HEK293T (cell line): ENCODE measurements at regions not wholly inside any gene's neighbourhood (a gene's known extent, or its start where the extent isn't known, plus 50 kb on each side); places are given as distances from the start of the nearest gene placed in this dataset.

Experiments
- CTCF ChIA-PET: fragments of 350-600 bp; formaldehyde crosslinking; extraction: SDS; loops from one replicate; lab custom pipeline; 2021; ENCODE audit warnings: antibody characterized with exemption, inconsistent platforms; lab: Yijun Ruan, JAX
- POLR2A ChIA-PET: fragments of 350-600 bp; formaldehyde crosslinking; extraction: SDS; loops from one replicate; lab custom pipeline; 2020; ENCODE audit warnings: antibody characterized with exemption, inconsistent platforms; lab: Yijun Ruan, JAX
- DNase-seq: peaks from one replicate; pipeline ENCODE4 v3.0.0; 2012; ENCODE audit warnings: mixed read lengths; ENCODE audit errors: extremely low spot score
- ARNT ChIP-seq: fragments of 450-650 bp; IDR thresholded peaks from 2 replicates; pipeline ENCODE4 v1.6.1; 2017; ENCODE audit warnings: mild to moderate bottlenecking
- BHLHE40 ChIP-seq: fragments of 450-650 bp; IDR thresholded peaks from 2 replicates; pipeline ENCODE4 v1.6.1; 2016; ENCODE audit warnings: mild to moderate bottlenecking, moderate library complexity, borderline replicate concordance
- CTBP1 ChIP-seq: fragments of 450-650 bp; IDR thresholded peaks from 2 replicates; pipeline ENCODE4 v1.6.1; 2016; ENCODE audit warnings: borderline replicate concordance
- ELF4 ChIP-seq: fragments of 450-650 bp; IDR thresholded peaks from 2 replicates; pipeline ENCODE4 v1.6.1; 2017; ENCODE audit warnings: antibody characterized with exemption
- FOXA1 ChIP-seq: fragments of 450-650 bp; IDR thresholded peaks from 2 replicates; pipeline ENCODE4 v1.6.1; 2016; ENCODE audit warnings: mild to moderate bottlenecking
- FOXK2 ChIP-seq: fragments of 450-650 bp; IDR thresholded peaks from 2 replicates; pipeline ENCODE4 v1.6.1; 2016; ENCODE audit warnings: mild to moderate bottlenecking
- FOXM1 ChIP-seq: fragments of 450-650 bp; IDR thresholded peaks from 2 replicates; pipeline ENCODE4 v1.6.1; 2017; ENCODE audit warnings: mild to moderate bottlenecking, borderline replicate concordance
- HDGF ChIP-seq: fragments of 450-650 bp; IDR thresholded peaks from 2 replicates; pipeline ENCODE4 v1.6.1; 2017; ENCODE audit warnings: antibody characterized with exemption, borderline replicate concordance
- L3MBTL2 ChIP-seq: fragments of 450-650 bp; conservative IDR thresholded peaks from 2 replicates; pipeline ENCODE4 v1.6.1; 2016; ENCODE audit warnings: mild to moderate bottlenecking
- LEF1 ChIP-seq: fragments of 450-650 bp; IDR thresholded peaks from 2 replicates; pipeline ENCODE4 v1.6.1; 2017; ENCODE audit warnings: mild to moderate bottlenecking, borderline replicate concordance
- NFRKB ChIP-seq: fragments of 450-650 bp; IDR thresholded peaks from 2 replicates; pipeline ENCODE4 v1.6.1; 2016; ENCODE audit warnings: mild to moderate bottlenecking, moderate library complexity
- SP1 ChIP-seq: fragments of 450-650 bp; IDR thresholded peaks from 2 replicates; pipeline ENCODE4 v1.6.1; 2017
- SUZ12 ChIP-seq: fragments of 450-650 bp; IDR thresholded peaks from 2 replicates; pipeline ENCODE4 v1.6.1; 2016; ENCODE audit warnings: mild to moderate bottlenecking
- TARDBP ChIP-seq: fragments of 450-650 bp; IDR thresholded peaks from 2 replicates; pipeline ENCODE4 v1.6.1; 2016
- ZNF384 ChIP-seq: fragments of 450-650 bp; IDR thresholded peaks from 2 replicates; pipeline ENCODE4 v1.6.1; 2016
- TF ChIP-seq, protein P1 (sequence below): fragments of 450-650 bp; IDR thresholded peaks from 2 replicates; pipeline ENCODE4 v1.6.1; 2016

DNA sequence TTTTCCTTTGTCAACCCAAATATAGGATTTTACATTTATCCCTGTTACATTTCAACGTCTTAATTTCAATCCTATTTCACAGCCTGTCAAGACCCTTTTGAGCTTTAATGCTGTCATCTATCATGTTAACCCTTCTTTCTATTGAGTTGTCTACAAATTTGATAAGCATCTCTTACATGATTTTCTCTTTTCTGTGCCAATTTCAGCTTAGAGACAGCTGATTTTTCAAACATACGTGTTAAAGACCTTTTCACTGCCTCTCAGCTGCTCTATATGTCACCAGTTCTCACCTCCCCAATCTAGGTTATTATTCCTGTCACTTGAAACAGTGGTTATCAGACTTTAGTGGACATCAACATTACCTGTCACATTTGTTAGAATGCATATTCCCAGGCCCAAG, 181.3 kb downstream of the GXYLT1 start:
- no peak for DNase-seq
- POLR2A ChIA-PET: no interaction called here
- TF ChIP-seq ELF4 (no peak), FOXK2 (no peak), NFRKB (no peak), L3MBTL2 (no peak), HDGF (no peak), SP1 (no peak), FOXM1 (no peak), ZNF384 (no peak), BHLHE40 (no peak), FOXA1 (no peak), CTBP1 (no peak), SUZ12 (no peak), TARDBP (no peak), LEF1 (no peak)
- TF ChIP-seq, protein P1, sequence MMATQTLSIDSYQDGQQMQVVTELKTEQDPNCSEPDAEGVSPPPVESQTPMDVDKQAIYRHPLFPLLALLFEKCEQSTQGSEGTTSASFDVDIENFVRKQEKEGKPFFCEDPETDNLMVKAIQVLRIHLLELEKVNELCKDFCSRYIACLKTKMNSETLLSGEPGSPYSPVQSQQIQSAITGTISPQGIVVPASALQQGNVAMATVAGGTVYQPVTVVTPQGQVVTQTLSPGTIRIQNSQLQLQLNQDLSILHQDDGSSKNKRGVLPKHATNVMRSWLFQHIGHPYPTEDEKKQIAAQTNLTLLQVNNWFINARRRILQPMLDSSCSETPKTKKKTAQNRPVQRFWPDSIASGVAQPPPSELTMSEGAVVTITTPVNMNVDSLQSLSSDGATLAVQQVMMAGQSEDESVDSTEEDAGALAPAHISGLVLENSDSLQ: no peak
- CTCF ChIA-PET: interaction anchor here (0.6 kb wide), 1 partner anchor 278 kb away, joined by 6 read pairs; no protein-coding TSS in a partner anchor

DNA sequence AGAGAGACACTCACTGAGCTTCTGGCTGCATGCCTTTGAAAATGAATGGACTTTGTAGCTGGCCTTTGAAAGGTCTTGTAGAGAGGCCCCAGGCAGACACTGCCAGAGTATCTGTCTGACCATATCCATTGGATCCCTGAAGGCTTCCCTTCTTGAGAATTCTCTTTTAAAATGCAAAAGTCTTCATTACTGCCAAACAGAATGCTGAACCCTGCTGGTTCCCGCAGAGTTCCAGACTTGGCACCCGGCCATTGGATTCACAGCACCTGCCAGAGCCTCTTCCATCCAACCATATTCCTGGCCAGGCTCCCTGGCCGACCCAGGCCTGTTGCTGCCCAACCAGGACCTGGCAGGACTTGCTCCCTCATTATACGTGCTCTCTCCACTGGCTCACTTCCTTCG, 182.5 kb downstream of the GXYLT1 start:
- CTCF ChIA-PET: interaction anchor here (0.6 kb wide), 1 partner anchor 1016 kb away, joined by 3 read pairs; no protein-coding TSS in a partner anchor
- POLR2A ChIA-PET: no interaction called here
- TF ChIP-seq LEF1 (no peak), FOXK2 (no peak), ARNT (no peak), FOXM1 (no peak), ZNF384 (no peak), SP1 (no peak), CTBP1 (no peak), SUZ12 (no peak), L3MBTL2 (no peak), HDGF (no peak), TARDBP (no peak), ELF4 (no peak), NFRKB (no peak), FOXA1 (no peak)
- no peak for DNase-seq

GRCh38 chr12:41959271-41959670, 185.4 kb downstream of the GXYLT1 start:
- POLR2A ChIA-PET: no interaction called here
- CTCF ChIA-PET: no interaction called here
- DNase-seq: no peak
- TF ChIP-seq ZNF384 (no peak), HDGF (no peak), FOXM1 (no peak), FOXA1 (no peak), CTBP1 (no peak)

DNA sequence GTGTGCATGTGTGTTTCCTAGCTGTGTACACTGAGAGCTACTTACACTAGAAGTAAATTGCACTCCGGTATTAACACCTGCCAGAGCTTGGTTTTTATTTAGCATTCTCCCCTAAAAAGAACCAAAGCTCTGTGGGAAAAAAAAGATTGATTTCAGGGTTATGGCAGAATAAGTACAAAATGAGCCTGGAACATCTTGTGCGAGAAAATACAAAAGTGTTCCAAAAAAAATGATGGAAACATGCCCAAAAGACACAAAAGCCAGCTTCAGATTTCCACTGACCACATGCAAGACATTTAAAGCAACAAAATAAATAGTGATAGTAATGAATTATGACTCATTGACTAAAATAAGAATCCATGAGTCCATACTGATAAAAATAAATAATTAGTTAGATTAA, 188.3 kb downstream of the GXYLT1 start:
- ChIA-PET POLR2A (no interaction called here), CTCF (no interaction called here)
- DNase-seq: no peak
- TF ChIP-seq, protein P1: no peak

DNA sequence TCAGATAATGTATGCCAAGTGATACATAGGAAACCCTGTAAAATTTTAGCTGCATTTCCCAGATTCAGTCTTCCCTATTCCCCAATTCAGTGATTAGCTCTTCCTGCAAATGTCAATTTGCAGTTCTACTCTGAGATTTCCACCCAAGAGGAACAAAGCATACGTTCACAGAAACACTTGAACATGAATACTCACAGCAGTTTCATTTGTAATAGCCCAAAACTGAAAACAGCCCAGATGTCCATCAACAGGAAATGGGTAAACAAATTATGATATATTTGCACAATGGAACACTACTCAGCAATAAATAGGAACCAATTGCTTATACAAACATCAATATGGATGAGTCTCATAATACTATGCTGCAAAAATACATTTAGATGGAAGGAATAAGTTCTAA, 194.2 kb downstream of the GXYLT1 start:
- ChIA-PET POLR2A (no interaction called here), CTCF (no interaction called here)
- TF ChIP-seq ZNF384 (no peak), CTBP1 (no peak), FOXM1 (no peak)
- TF ChIP-seq, protein P1: no peak
- DNase-seq: no peak

GRCh38 chr12:41946106-41946505, 198.6 kb downstream of the GXYLT1 start:
- DNase-seq: no peak
- ChIA-PET CTCF (no interaction called here), POLR2A (no interaction called here)
- TF ChIP-seq ELF4 (no peak), CTBP1 (no peak), TARDBP (no peak), FOXK2 (no peak), ZNF384 (no peak), SP1 (no peak), LEF1 (no peak), HDGF (no peak), SUZ12 (no peak), ARNT (no peak), FOXM1 (no peak), NFRKB (no peak), L3MBTL2 (no peak), BHLHE40 (no peak), FOXA1 (no peak)
- TF ChIP-seq, protein P1: no peak

DNA sequence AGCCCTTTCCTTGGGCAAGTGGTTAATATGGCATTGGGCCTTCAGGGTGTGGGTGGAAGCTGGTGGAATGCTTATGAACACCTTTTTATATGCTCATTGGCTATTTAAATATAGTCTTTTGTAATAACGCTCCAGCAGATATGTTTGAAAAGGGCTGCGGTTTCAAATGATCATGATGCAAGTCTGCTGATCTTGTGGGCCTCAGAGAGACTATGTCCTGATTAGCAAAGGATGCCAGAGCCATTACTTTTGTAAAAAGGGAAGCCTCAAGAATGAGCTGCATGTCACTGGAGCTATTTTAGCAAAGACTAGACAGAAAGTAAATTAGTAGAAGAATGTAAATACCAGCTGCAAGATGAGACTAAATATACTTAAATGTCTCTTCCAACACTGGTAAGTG, 200.5 kb downstream of the GXYLT1 start:
- CTCF ChIA-PET: no interaction called here
- POLR2A ChIA-PET: no interaction called here
- DNase-seq: no peak
- TF ChIP-seq NFRKB (no peak), LEF1 (no peak)
